Breast epithelium (tissue), 3 donors: ENCODE measurements at regions not wholly inside any gene's neighbourhood (a gene's known extent, or its start where the extent isn't known, plus 50 kb on each side); places are given as distances from the start of the nearest gene placed in this dataset.

ENCODE experiments used
- CTCF ChIP-seq, 3 donors: fragments of 450-650 bp; IDR thresholded peaks; one replicate each; pipeline ENCODE4 v1.5.1; 2016 to 2017; ENCODE audit warnings: antibody characterized with exemption in 3 of 3, mild to moderate bottlenecking in 3 of 3, moderate library complexity in 3 of 3
- POLR2AphosphoS5 ChIP-seq, 3 donors: sonication (generic); formaldehyde crosslinking; IDR thresholded peaks; one replicate each; pipeline ENCODE4 v1.6.1; 2017; ENCODE audit warnings: antibody characterized with exemption in 3 of 3

GRCh38 chr22:48450188-48450825, 1377.4 kb downstream of the BRD1 start:
- TF ChIP-seq POLR2AphosphoS5 (IDR thresholded peaks at IDR 0.05) = no peak
- TF ChIP-seq CTCF (IDR thresholded peaks at IDR 0.05) = no peak
